GM11168 (cell line): ENCODE measurements at regions not wholly inside any gene's neighbourhood (a gene's known extent, or its start where the extent isn't known, plus 50 kb on each side); places are given as distances from the start of the nearest gene placed in this dataset.
"Not testable (repeated sequence)": the region's sequence is repeated elsewhere in the genome, so short reads cannot be mapped to it uniquely, and the experiment has no call there.

ENCODE experiments used
- in situ Hi-C: fragments of 300-500 bp; cut with MboI; formaldehyde crosslinking; loops from one replicate; pipeline ENCODE4 v1.12.0; 2022; ENCODE audit warnings: low sequenced_read_pairs; ENCODE audit not compliant: unreplicated experiment

GRCh38 chr12:33194389-33194788 lies 245.2 kb downstream of the SYT10 start:
- in situ Hi-C loops, result not testable (repeated sequence)

- in situ Hi-C loops, result no loop called here
Measured at GRCh38 chr12:33192226-33192625, 247.4 kb downstream of the SYT10 start.

- in situ Hi-C loops, result no loop called here
Measured at GRCh38 chr12:33187409-33187808, 252.2 kb downstream of the SYT10 start.

GRCh38 chr12:33184161-33184560 lies 255.5 kb downstream of the SYT10 start:
- in situ Hi-C loops, result no loop called here

- in situ Hi-C loops, result no loop called here
Measured at GRCh38 chr12:33182485-33182884, 257.1 kb downstream of the SYT10 start.

- in situ Hi-C loops, result no loop called here
Measured at GRCh38 chr12:33180918-33181317, 258.7 kb downstream of the SYT10 start.

- in situ Hi-C loops, result not testable (repeated sequence)
Measured at GRCh38 chr12:33166260-33166659, 269.7 kb upstream of the PKP2 start.

GRCh38 chr12:33156042-33156441 lies 259.5 kb upstream of the PKP2 start:
- in situ Hi-C loops, result no loop called here

GRCh38 chr12:33147292-33147691 lies 250.7 kb upstream of the PKP2 start:
- in situ Hi-C loops, result not testable (repeated sequence)

GRCh38 chr12:33129500-33129899 lies 232.9 kb upstream of the PKP2 start:
- in situ Hi-C loops, result no loop called here

GRCh38 chr12:33125755-33126154 lies 229.2 kb upstream of the PKP2 start:
- in situ Hi-C loops, result no loop called here

- in situ Hi-C loops, result no loop called here
Measured at GRCh38 chr12:33116284-33116683, 219.7 kb upstream of the PKP2 start.

GRCh38 chr12:33115716-33116115 lies 219.1 kb upstream of the PKP2 start:
- in situ Hi-C loops, result no loop called here

GRCh38 chr12:33111850-33112249 lies 215.3 kb upstream of the PKP2 start:
- in situ Hi-C loops, result no loop called here

GRCh38 chr12:33107827-33108226 lies 211.2 kb upstream of the PKP2 start:
- in situ Hi-C loops, result not testable (repeated sequence)

GRCh38 chr12:33093534-33093933 lies 197.0 kb upstream of the PKP2 start:
- in situ Hi-C loops, result no loop called here

- in situ Hi-C loops, result not testable (repeated sequence)
Measured at GRCh38 chr12:33087876-33088275, 191.3 kb upstream of the PKP2 start.

- in situ Hi-C loops, result not testable (repeated sequence)
Measured at GRCh38 chr12:33076401-33076800, 179.8 kb upstream of the PKP2 start.

GRCh38 chr12:33075130-33075766 lies 178.7 kb upstream of the PKP2 start:
- in situ Hi-C loops, result not testable (repeated sequence)

GRCh38 chr12:33061844-33062243 lies 165.3 kb upstream of the PKP2 start:
- in situ Hi-C loops, result no loop called here

GRCh38 chr12:33054371-33054770 lies 157.8 kb upstream of the PKP2 start:
- in situ Hi-C loops, result no loop called here
